ENCODE measurements at regions not wholly inside any gene's neighbourhood (a gene's known extent, or its start where the extent isn't known, plus 50 kb on each side); places are given as distances from the start of the nearest gene placed in this dataset.

DNA sequence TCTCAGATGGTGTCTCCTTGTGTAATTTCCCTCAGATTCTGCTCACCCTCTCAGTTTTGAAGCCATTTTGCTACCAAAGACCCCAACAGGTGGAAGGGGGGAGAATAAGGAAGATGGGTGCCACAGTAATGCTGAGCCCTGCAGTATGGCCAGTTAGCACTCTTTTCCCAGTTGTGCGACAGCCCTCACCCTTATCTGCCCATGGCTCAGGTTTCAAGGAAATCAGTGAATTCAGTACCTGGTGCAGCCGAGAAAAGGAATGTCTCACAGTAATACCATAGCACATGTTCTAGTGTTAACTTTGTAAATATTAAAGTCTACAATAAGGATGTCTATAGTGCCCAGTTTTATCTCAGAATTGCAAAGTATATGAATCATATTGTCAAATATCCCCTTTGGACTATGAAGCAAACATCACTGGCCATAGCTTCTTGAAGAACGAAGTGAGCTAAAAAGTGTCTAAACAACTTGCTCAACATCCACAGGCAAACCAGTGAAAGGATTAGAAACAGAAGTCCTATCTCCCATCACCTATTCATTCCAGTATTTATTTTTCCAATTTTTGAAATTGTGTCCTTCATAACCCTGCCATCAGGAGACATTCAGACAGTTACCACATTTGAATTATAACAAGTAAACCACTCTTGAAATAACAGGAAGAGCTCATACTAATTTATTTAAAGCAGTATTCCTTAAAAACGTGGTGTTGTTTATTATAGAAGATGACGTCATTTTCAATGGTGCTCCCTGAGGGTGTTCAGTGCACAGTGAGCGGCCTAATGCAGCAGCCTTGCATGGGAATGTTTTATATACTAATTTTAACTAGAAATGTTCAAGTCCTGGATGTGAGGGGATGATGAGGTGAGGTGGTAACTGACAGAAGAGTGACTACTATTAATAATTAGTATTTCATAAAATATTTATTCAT, 366.2 kb downstream of the TFAP2A start:
- no peak for DNase-seq (ENCODE audit: low read depth in 2 of 2)

- DNase-seq (ENCODE audit: low read depth in 2 of 2), result no peak
Observed at GRCh38 chr6:10042280-10042679, 372.6 kb downstream of the TFAP2A start.

DNA sequence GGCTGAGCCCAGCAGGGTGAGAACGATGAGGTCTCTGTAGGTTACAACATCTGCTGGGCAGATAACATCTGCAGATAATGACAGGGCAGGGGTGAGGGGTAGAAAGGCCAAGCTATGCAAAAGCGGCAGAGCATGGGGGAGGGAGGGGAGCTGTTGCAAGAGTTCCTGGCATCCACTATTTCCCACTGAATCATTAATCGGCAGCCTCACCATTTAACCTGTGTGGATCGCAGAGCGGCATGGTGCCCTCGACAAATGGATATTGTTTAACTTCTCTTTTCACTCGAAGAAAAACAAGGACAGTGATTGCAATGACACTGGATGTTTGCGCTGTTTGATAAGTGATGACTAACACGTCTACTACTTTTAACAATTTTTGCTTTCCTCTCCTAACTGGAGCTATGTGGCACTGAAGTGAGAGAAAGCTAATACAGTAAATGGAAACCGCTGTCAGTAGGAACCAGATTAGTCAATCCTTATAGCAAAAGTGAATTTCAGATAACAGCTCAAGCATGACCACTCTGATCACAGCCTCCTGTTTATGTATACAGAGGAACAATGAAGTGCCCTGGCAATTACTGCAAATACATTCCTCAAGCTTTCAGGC, 381.5 kb downstream of the TFAP2A start:
- no peak for DNase-seq (ENCODE audit: low read depth in 2 of 2)

DNA sequence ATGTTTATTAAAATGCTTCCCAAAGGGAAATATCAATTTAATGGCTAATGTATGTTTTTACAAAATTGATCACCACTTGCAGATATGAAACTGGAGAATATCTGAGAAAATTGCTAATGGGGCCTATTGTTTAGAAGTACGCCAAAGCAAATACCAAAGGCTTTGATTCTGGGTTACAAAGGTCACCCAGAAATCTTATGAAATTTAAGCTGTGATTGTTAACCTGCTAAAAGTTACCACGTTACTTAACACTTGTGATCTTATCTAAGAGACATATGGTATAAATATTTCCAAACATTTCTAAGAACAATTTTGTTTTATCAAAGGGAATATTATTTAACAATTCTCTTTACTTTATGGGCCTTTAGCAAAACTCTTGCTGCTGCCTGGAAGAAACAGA, 383.3 kb downstream of the TFAP2A start:
- no peak for DNase-seq (ENCODE audit: low read depth in 2 of 2)

DNA sequence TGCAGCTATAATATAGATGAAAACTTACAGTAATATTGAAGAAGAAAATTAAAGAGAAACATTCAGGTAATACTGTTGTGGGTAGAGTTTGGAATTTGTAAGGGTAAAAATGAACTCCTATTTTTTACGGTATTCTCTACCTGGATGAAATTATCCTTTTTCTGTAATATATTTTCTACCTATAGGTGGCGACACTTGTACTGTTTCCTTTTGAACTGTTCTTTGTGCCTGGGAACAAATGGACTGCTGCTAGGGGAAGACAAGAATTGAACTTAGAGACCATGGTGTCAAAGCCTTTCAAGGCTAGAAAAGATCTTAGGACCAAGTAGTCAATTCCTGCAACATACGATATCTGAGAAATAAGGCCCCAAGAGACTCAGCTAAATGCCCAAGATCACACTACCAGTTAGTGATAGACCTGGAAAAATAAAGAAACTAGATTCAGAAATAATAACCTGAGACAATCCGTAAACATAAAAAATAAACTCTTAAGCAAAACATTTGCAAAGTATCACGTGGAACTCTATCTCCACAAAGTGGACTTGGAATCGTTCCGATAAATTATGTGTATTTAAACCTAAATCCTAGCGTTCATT, 383.8 kb downstream of the TFAP2A start:
- no peak for DNase-seq (ENCODE audit: low read depth in 2 of 2)

DNA sequence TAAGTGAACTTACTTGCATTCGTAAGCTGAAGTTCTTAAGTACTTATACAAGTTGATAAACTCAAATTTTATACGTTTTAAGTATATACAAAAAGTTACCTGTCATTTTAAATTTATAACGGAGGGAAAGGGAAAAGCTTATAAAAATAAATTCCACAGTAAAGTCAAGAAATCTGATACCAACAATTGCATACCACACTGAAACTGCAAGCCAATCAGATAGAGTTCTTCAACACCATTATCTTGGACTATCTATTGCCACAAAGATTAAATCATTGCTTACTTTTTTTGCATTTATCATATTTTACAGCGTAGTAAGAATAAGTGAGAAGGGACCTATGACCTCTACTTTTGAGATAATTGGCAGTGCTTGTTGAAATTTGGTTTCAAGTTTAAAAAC, 386.7 kb downstream of the TFAP2A start:
- DNase-seq (ENCODE audit: low read depth in 2 of 2), result no peak

DNA sequence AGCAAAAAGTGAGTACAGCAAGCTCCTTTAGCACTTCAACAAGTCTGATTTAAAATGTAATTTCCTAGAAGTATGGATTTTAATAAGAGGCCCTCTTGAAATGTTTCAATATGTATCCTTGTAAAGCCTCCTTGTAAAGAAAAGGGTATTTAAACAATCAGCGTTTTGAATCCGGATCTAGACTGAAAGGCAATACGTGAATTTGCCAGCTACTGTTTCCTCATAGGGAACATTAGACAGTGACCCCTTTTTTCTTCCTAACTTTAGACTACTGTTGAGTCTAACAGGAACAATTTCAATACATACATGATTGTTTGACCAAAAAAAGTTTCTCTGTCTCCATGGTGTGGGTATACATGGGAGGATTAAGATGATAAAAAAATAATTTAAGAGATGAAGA, 395.0 kb downstream of the TFAP2A start:
- no peak for DNase-seq (ENCODE audit: low read depth in 2 of 2)

GRCh38 chr6:10014557-10014956, 400.3 kb downstream of the TFAP2A start:
- DNase-seq (ENCODE audit: low read depth in 2 of 2), result no peak

- DNase-seq (ENCODE audit: low read depth in 2 of 2), result no peak
Observed at GRCh38 chr6:10000551-10000950, 414.3 kb downstream of the TFAP2A start.

GRCh38 chr6:9999796-10000195, 415.1 kb downstream of the TFAP2A start:
- no peak for DNase-seq (ENCODE audit: low read depth in 2 of 2)

GRCh38 chr6:9986273-9986672, 428.6 kb downstream of the TFAP2A start:
- DNase-seq (ENCODE audit: low read depth in 2 of 2), result no peak

DNA sequence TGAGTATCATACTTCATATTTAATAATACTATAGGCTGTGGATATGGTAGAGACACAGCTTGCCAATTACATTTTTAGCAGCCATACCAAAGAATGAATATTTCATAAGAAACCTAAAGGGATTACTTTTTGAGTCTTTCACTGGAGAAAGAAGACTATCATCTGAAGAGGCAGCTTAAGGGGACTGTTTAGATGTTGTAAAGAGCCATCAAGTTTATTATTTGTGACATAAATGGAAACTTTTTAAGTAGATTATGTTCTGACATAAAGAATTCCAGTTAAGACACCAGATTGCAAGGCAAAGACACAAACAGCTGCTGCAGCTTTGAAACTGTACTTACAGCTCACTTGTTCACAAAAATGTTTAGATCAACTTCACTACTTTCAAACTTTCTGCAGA, 429.4 kb downstream of the TFAP2A start:
- no peak for DNase-seq (ENCODE audit: low read depth in 2 of 2)

DNA sequence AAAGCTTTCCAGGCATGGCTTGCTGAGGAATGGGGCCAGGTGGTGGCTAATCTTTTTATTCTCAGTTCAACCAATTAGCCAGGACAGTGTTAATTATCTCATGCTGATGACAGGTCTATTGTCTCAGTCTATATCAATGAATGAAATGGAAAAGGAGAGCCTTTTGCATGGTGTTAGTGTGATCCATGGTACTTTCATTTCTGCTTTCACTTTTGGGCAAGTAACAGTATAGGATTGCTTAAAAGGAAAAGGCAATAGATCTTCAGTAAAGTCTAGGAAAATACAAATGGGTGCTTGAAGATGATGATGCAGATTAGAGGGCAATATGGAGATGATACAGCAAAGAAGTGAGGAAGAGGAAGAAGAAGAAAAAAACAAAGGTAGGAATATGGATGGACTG, 430.3 kb downstream of the TFAP2A start:
- no peak for DNase-seq (ENCODE audit: low read depth in 2 of 2)

- no peak for DNase-seq (ENCODE audit: low read depth in 2 of 2)
Observed at GRCh38 chr6:9983168-9983567, 431.7 kb downstream of the TFAP2A start.

DNA sequence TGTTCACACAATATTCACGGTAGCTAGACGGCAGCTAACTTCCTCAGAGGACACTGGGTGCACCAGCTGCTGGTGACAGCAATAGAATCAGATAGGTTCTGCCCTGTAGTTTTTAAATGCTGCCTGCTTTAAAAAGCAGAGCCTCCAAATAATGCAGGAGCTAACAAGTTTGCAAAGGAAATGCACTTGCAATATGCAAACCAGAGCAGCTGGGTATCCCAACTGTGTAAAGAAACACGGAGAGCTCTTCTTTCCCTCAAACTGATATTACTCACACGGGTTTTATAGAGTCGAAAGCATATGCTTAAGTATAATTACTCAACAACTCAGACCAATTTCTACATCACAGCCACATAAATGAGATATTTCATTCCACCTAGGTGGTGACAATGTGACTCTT, 432.7 kb downstream of the TFAP2A start:
- no peak for DNase-seq (ENCODE audit: low read depth in 2 of 2)

- no peak for DNase-seq (ENCODE audit: low read depth in 2 of 2)
Observed at GRCh38 chr6:9979996-9980395, 434.9 kb downstream of the TFAP2A start.

DNA sequence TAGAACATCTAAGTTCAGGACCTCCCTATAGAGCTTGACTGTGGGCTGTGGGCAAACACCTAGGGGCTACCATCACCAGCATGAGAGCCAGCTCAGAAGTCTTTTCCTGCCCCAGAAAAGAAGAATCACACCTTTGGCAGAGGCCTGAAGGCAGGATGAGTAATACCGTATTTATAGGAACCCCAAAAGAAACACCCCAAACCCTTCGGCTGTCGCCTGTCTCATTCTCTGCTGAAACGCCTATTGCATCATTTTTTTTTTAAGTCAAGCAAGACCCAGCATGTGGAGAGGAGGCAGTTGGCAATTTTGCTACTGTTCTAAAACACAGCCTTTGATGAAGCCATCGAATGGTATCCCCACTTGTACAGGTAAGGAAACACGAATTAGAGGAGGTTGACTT, 436.4 kb downstream of the TFAP2A start:
- no peak for DNase-seq (ENCODE audit: low read depth in 2 of 2)

DNA sequence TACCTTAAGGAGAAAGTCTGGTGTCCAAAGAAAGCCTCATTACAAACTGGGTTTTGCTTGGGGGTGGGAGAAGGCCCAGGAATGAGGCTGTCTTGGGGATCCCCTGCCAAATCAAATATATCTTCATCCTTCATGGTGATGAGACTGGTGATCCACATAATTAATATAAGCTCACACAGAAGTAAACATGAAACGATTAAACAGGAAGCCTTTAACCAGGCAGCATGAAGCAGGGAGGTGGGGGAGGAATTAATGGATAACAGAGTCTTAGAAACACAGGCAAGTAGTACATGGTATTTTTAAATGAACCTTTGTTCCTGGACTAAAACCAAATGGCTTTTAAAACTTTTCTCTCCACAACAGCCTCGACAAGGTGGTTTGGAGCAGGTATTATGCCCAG, 437.5 kb downstream of the TFAP2A start:
- no peak for DNase-seq (ENCODE audit: low read depth in 2 of 2)

GRCh38 chr6:9961646-9962045, 453.2 kb downstream of the TFAP2A start:
- no peak for DNase-seq (ENCODE audit: low read depth in 2 of 2)

- DNase-seq (ENCODE audit: low read depth in 2 of 2), result no peak
Observed at GRCh38 chr6:9957215-9957759, 457.6 kb downstream of the TFAP2A start.

- DNase-seq (ENCODE audit: low read depth in 2 of 2), result no peak
Observed at GRCh38 chr6:9948678-9949077, 466.2 kb downstream of the TFAP2A start.

GRCh38 chr6:9943986-9944385, 470.9 kb downstream of the TFAP2A start:
- DNase-seq (ENCODE audit: low read depth in 2 of 2), result no peak

GRCh38 chr6:9943026-9943425, 471.8 kb downstream of the TFAP2A start:
- no peak for DNase-seq (ENCODE audit: low read depth in 2 of 2)
